ENCODE measurements at regions not wholly inside any gene's neighbourhood (a gene's known extent, or its start where the extent isn't known, plus 50 kb on each side); places are given as distances from the start of the nearest gene placed in this dataset.

GRCh38 chr10:4354382-4354812 lies 471.6 kb upstream of the AKR1E2 start:
- no peak for TF ChIP-seq CTCF (IDR thresholded peaks at IDR 0.05; ENCODE audit: insufficient read depth, low read length)
- no peak overlapping the region for H3K4me3 ChIP-seq (ENCODE audit: low read depth, low read length)
- DNase-seq (ENCODE audit: low read depth), result peak; percentile 22

GRCh38 chr10:4353964-4354363 lies 472.0 kb upstream of the AKR1E2 start:
- DNase-seq (ENCODE audit: low read depth), result peak; percentile 78
- no peak for TF ChIP-seq CTCF (IDR thresholded peaks at IDR 0.05; ENCODE audit: insufficient read depth, low read length)
- H3K4me3 ChIP-seq (ENCODE audit: low read depth, low read length), result no peak overlapping the region

GRCh38 chr10:4353059-4353655 lies 472.9 kb upstream of the AKR1E2 start:
- no peak for TF ChIP-seq CTCF (IDR thresholded peaks at IDR 0.05; ENCODE audit: insufficient read depth, low read length)
- no peak overlapping the region for H3K4me3 ChIP-seq (ENCODE audit: low read depth, low read length)
- DNase-seq (ENCODE audit: low read depth), result peak; percentile 75

GRCh38 chr10:4352414-4352961 lies 473.5 kb upstream of the AKR1E2 start:
- H3K4me3 ChIP-seq (ENCODE audit: low read depth, low read length), result no peak overlapping the region
- TF ChIP-seq CTCF (IDR thresholded peaks at IDR 0.05; ENCODE audit: insufficient read depth, low read length), result no peak
- DNase-seq (ENCODE audit: low read depth), result peak; percentile 97

GRCh38 chr10:4351723-4352413 lies 474.1 kb upstream of the AKR1E2 start:
- DNase-seq (ENCODE audit: low read depth), result peak; percentile 73
- TF ChIP-seq CTCF (IDR thresholded peaks at IDR 0.05; ENCODE audit: insufficient read depth, low read length), result no peak
- H3K4me3 ChIP-seq (ENCODE audit: low read depth, low read length), result no peak overlapping the region

GRCh38 chr10:4347397-4347796 lies 478.6 kb upstream of the AKR1E2 start:
- H3K4me3 ChIP-seq (ENCODE audit: low read depth, low read length), result no peak overlapping the region
- DNase-seq (ENCODE audit: low read depth), result no peak
- no peak for TF ChIP-seq CTCF (IDR thresholded peaks at IDR 0.05; ENCODE audit: insufficient read depth, low read length)

All from fibroblast of the aortic adventitia (primary cell).